GM18517 (cell line): ENCODE measurements at regions not wholly inside any gene's neighbourhood (a gene's known extent, or its start where the extent isn't known, plus 50 kb on each side); places are given as distances from the start of the nearest gene placed in this dataset.

ENCODE experiments used
- ATAC-seq: cut with Tn5 transposase; IDR thresholded peaks from one replicate; pipeline ENCODE4 v1.9.1; 2021; ENCODE audit warnings: mild to moderate bottlenecking, moderate library complexity; ENCODE audit not compliant: unreplicated experiment

GRCh38 chr14:53896726-53897125, 59.9 kb downstream of the BMP4 start:
- ATAC-seq = no peak

DNA sequence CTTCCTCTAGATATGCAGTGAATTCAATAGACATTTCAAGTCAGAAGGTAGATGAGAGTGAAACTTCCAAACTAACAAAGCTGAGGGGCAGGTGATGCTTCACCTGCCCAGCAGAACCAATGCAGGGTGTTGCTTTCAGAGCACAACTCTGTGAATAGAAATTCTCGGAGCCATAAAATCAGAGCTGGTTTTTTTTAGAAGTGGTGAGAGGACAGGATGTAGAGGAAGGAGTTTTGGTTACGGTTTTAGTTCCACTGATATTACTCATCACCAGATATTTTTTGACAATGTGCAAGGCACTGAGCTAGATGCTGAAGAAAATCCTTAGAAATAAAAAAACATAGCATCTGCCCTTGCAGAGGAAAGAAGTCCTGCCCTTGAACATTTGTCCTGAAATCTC, 62.2 kb downstream of the BMP4 start:
- ATAC-seq = peak; percentile 88

DNA sequence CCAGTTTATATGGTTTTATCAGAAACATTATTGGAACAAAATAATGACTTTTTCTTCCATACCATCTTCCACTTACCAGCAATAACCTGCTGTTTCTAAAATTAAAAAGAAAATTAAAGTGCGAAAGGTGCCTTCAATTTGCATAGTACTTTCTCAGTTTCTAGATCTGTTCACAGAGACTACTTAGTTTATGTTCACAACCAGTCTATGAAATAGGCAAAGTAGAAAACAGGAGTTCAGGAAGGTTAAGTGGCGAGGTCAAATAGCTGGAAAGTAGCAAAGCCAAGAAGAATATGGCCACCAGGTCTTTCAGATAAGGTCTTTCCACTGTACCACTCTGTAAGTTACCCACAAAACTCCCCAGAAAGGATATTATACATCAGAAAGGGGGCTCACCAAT, 63.3 kb downstream of the BMP4 start:
- ATAC-seq = no peak

DNA sequence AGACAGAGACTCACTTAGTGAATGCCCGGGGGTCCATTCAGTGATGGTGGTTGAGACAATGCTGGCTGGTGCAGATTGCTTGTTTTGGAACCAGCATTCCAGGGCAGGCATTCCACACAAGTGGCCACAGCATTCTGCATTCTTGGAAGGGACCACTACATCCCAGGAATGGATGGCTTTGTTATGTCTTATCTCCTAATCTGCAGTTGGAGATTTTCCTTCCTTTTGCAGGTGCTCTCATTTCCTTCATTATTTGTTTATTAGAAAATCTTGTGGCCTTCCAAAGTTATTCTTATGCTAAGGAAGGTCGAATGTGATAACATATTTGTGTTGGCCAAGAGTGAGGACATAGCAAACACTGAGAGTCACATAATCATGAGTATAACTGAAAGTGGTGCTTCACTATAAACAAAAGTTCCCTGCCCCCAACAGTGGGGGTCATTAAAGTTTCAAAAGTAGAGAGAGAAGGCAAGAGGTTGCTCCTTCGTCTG, 66.0 kb downstream of the BMP4 start:
- no peak for ATAC-seq

DNA sequence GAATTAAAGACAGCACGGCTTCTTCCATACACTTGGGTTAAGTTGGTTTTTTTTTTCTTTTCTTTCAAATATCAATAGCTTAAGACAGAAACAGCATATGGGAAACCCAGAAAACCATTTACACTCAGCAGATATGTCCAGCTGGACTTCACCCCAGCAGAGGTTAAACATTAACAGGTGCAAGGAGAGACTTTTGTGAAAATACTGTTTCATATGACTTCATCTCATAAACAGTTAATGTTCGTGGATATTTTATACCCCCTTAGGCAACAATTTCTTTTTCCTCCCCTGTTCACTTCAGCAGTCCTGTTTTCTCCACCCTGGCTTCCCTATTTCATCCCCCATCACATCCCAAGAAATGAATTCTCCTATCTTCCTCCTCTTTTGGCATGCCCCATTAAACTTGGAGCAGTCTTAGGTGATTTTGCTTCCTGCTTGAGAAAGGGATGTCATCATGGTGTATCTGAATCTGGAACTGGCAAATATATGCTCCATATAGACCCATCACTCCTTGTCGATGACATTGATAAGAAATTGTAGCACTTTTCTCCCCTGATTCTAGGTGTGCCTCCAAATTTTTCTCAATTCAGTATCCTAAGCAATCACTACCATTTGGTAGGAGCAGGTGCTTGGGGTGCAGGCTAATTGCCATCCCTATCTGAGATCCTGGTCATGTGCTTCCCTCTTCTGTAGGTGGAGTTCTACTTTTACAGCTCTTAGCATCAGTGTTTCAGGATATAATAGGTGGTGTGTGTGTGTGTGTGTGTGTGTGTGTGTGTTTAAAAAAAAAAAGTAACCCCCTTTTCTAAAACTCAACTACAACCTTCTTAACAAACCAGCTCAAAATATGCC, 67.9 kb downstream of the BMP4 start:
- ATAC-seq = no peak

- no peak for ATAC-seq
Observed at GRCh38 chr14:53885136-53885640, 71.4 kb downstream of the BMP4 start.

GRCh38 chr14:53884601-53885000, 72.0 kb downstream of the BMP4 start:
- no peak for ATAC-seq

- no peak for ATAC-seq
Observed at GRCh38 chr14:53883739-53884138, 72.9 kb downstream of the BMP4 start.

- ATAC-seq = no peak
Observed at GRCh38 chr14:53882684-53883083, 73.9 kb downstream of the BMP4 start.

GRCh38 chr14:53881921-53882320, 74.7 kb downstream of the BMP4 start:
- ATAC-seq = no peak

GRCh38 chr14:53881161-53881871, 75.3 kb downstream of the BMP4 start:
- ATAC-seq = no peak

- no peak for ATAC-seq
Observed at GRCh38 chr14:53880761-53881160, 75.9 kb downstream of the BMP4 start.

- no peak for ATAC-seq
Observed at GRCh38 chr14:53879747-53880146, 76.9 kb downstream of the BMP4 start.

GRCh38 chr14:53879022-53879686, 77.5 kb downstream of the BMP4 start:
- no peak for ATAC-seq

GRCh38 chr14:53875324-53875897, 81.2 kb downstream of the BMP4 start:
- no peak for ATAC-seq

GRCh38 chr14:53874704-53875103, 81.9 kb downstream of the BMP4 start:
- ATAC-seq = no peak

- no peak for ATAC-seq
Observed at GRCh38 chr14:53872681-53873089, 83.9 kb downstream of the BMP4 start.

GRCh38 chr14:53871951-53872350, 84.7 kb downstream of the BMP4 start:
- no peak for ATAC-seq

- ATAC-seq = no peak
Observed at GRCh38 chr14:53871011-53871410, 85.6 kb downstream of the BMP4 start.

DNA sequence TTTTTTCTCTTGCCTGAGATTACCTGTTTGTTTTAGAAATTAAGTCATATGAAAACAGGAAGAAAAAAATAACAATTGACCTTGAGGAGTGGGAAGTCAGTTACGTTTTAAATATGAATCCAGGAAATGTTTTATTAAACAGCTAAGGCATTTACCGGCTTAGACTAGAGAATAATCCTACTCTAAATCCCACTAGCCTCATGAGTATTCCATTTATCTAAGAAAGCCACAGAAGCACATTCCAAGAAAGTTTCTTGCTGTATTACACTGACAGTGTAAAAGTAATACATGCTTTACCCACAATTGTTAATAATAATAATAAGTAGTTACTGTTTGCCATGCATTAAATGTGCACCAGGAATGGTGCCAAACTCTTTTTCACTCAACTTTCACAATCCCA, 90.9 kb downstream of the BMP4 start:
- no peak for ATAC-seq

DNA sequence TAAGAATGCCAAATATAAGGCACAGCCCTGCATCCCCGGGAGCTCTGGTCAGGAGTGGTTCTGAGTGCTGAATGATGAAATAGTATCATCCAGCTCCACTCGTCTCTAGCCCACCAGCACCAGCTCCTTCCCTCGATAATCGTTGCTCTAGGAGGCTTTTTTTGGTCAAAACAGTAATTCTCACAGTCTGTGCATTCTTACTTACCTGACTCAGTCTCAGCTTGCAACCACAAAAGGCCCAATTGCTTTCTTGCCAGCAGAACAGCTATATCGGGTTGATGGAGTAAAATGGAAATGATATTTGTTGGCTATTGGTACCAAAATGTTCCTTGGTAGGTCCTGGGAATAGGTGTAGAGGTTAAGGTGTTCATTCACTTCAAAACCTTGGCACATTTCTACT, 94.8 kb downstream of the BMP4 start:
- no peak for ATAC-seq
